Heart right ventricle (tissue), 16 donors: ENCODE measurements at regions not wholly inside any gene's neighbourhood (a gene's known extent, or its start where the extent isn't known, plus 50 kb on each side); places are given as distances from the start of the nearest gene placed in this dataset.

Experiments
- ATAC-seq, 8 donors: fragments of 200-7000 bp; cut with Tn5 transposase; one replicate each; pipeline ENCODE4 v1.9.1; 2020; ENCODE audit warnings: mild to moderate bottlenecking in 8 of 8, moderate library complexity in 8 of 8, moderate number of reproducible peaks in 1 of 8
- DNase-seq, 2 donors: peaks; one replicate each; pipeline ENCODE4 v3.0.0-alpha.2; 2020
- H3K27ac ChIP-seq, 10 donors: fragments of 200-600 bp; sonication (generic) in 2 of 10; one replicate each; pipeline versions ENCODE4 v1.5.0 to v1.8.0; 2020 to 2022; ENCODE audit warnings: mild to moderate bottlenecking in 3 of 10
- H3K27me3 ChIP-seq, 7 donors: fragments of 200-600 bp; one replicate each; pipeline ENCODE4 v1.8.0; 2021 to 2022; ENCODE audit warnings: mild to moderate bottlenecking in 2 of 7
- H3K36me3 ChIP-seq, 9 donors: fragments of 200-600 bp; sonication (generic) in 1 of 9; one replicate each; pipeline versions ENCODE4 v1.5.0 to v1.8.0; 2020 to 2022; ENCODE audit warnings: mild to moderate bottlenecking in 2 of 9
- H3K4me1 ChIP-seq, 9 donors: fragments of 200-600 bp; sonication (generic) in 1 of 9; one replicate each; pipeline versions ENCODE4 v1.5.0 to v1.8.0; 2020 to 2022; ENCODE audit warnings: mild to moderate bottlenecking in 4 of 9
- H3K4me3 ChIP-seq, 10 donors: fragments of 200-600 bp; sonication (generic) in 2 of 10; one replicate each; pipeline versions ENCODE4 v1.5.0 to v1.8.0; 2020 to 2022; ENCODE audit warnings: mild to moderate bottlenecking in 7 of 10, moderate library complexity in 2 of 10
- H3K9me3 ChIP-seq, 11 donors: fragments of 200-600 bp in 10 of 11; sonication (generic) in 2 of 11; one replicate each; pipeline versions ENCODE4 v1.5.0 to v1.8.0; 2013 to 2022; ENCODE audit warnings: mild to moderate bottlenecking in 2 of 11, control low read depth in 1 of 11, moderate library complexity in 1 of 11
- CTCF ChIP-seq, 9 donors: fragments of 200-600 bp; sonication (generic) in 2 of 9; IDR thresholded peaks; one replicate each; pipeline versions ENCODE4 v1.5.0 to v1.8.0; 2021 to 2022; ENCODE audit warnings: antibody characterized with exemption in 9 of 9, mild to moderate bottlenecking in 5 of 9, moderate library complexity in 1 of 9
- WGBS, 2 donors: extraction: QIAGEN DNeasy Blood & Tissue Kit; methylation state at CpG; one replicate each; pipeline ENCODE4 v1.1.7; 2013; ENCODE audit warnings: inconsistent platforms in 1 of 2; 5-methylcytosine and 5-hydroxymethylcytosine counted together
- intact Hi-C, 10 donors: fragments of 100-400 bp; cut with DNase I; formaldehyde crosslinking; loops; one replicate each; pipeline versions ENCODE4 v1.11.1 to v1.14.2; 2022
- donor health status: Arrhythmogenic right ventricular cardiomyopathy.
- donor health status: ischemic (EF 13 %, LVEDD 7.1; RV severe dilation, severe dysfunction).
- donor health status: healthy with polysubstance abuse.
- donor health status: DM: no; HTN: yes; CAD: no.
- donor health status: DM: no; HTN: no; CAD: no.
- donor health status: ischemic (EF 25% LVEDD 6.9; RV normal size, moderate dysfunction).
- donor health status: ischemic (EF 25% LVEDD 5.7; RV mildly dilated, moderate dysfunction).
- donor health status: healthy.
- donor health status: DM: yes; HTN: yes; CAD: no.
- donor health status: Ischemic cardiomyopathy.
- donor health status: ischemic (EF 35%, LVEDD 5.7; RV mildly dilated, moderate dysfunction).
- donor health status: nonischemic (EF 11% LVEDD 7.7; RV severe dilation, severe dysfunction).
- donor health status: DM: yes; HTN: yes; CAD: no.
- donor health status: PGD.
- donor health status: ischemic (EF 29% LVEDD 5.4; RV normal size, mild dysfunction).
- donor health status: nonischemic (EF 23%, LVEDD 6.1; RV moderate dilation, normal function).

- peaks cover 0 to 66% (median 53%) of the 10 kb centered on the region in 7 donors for H3K27me3 ChIP-seq
- H3K4me3 ChIP-seq: no peak overlapping the region
- intact Hi-C loops: no loop called here
- TF ChIP-seq CTCF (IDR thresholded peaks at IDR 0.05): no peak
- peaks cover 0 to 9% (median 0%) of the 10 kb centered on the region in 9 donors for H3K4me1 ChIP-seq
- DNase-seq: no peak
- H3K9me3 ChIP-seq: no peaks in the 10 kb centered on the region
- H3K36me3 ChIP-seq: no peaks in the 10 kb centered on the region
- H3K27ac ChIP-seq: no peak overlapping the region
- WGBS, 2 donors: 73 to 82% methylated on average over 13 of the region's 13 CpGs
- no peak for ATAC-seq
These were observed 80.8 kb downstream of the CAMK2N1 start for GRCh38 chr1:20405051-20405754.
